Activated CD4-positive, alpha-beta T cell treated with anti-CD3 and anti-CD28 coated beads, Interleukin-10, Interleukin-2, amounts not matched to agents 100 ng/mL and 50 ng/mL, durations not matched to agents 16 hours and 8 hours (primary cell): ENCODE measurements at regions not wholly inside any gene's neighbourhood (a gene's known extent, or its start where the extent isn't known, plus 50 kb on each side); places are given as distances from the start of the nearest gene placed in this dataset.

ENCODE experiments used
- DNase-seq: peaks from one replicate; pipeline ENCODE4 v3.0.0-alpha.2; 2020

DNA sequence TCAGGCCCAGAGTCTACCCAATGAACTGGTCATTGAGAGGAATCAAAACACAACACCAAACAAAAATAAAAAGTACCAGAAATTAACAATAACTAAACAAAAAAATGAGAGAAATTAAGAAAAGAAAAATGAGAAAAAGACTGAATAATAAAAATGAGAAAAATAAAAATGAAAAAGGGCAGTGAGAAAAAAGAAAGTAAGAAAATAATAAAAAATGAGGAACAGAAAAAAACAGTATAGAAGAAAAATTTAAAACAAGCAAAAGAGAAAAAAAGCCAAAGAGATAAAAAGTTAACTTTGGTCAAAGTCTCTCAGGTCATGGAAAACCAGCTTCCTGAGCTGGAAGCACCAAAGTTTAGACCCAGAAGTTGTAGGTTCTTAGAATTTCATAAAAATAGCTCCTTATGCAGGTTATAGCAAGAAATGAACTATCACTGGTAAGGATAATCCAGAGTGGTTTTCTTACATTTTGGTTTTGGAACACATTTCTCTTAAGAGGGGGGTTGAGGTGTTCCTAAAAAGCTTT is 51.0 kb upstream of the WDR17 start:
- no peak for DNase-seq
